Common myeloid progenitor, CD34-positive (primary cell): ENCODE measurements at regions not wholly inside any gene's neighbourhood (a gene's known extent, or its start where the extent isn't known, plus 50 kb on each side); places are given as distances from the start of the nearest gene placed in this dataset.
"Not testable (repeated sequence)": the region's sequence is repeated elsewhere in the genome, so short reads cannot be mapped to it uniquely, and the experiment has no call there.

Experiments used
- CTCF ChIA-PET: fragments of 350-600 bp; sonication (Branson Sonifier 250); formaldehyde crosslinking; loops from one replicate; lab custom pipeline; 2021; ENCODE audit warnings: antibody characterized with exemption; lab: Charles Lee
- POLR2A ChIA-PET: fragments of 350-600 bp; sonication (Branson Sonifier 250); formaldehyde crosslinking; loops from one replicate; lab custom pipeline; 2021; ENCODE audit warnings: antibody characterized with exemption; lab: Charles Lee
- DNase-seq, 3 donors: peaks; one replicate each; pipeline versions ENCODE4 v3.0.0 to v3.0.0-alpha.2; 2013
- H3K27ac ChIP-seq, 2 experiments: 1 replicate in 1 of 2; 2 replicates in 1 of 2; pipeline ENCODE4 v1.7.0; 2013; ENCODE audit warnings: inconsistent platforms in 2 of 2, low read length in 2 of 2, mild to moderate bottlenecking in 2 of 2, low read depth in 1 of 2, moderate library complexity in 1 of 2; ENCODE audit not compliant: severe bottlenecking in 2 of 2, insufficient read depth in 1 of 2, poor library complexity in 1 of 2
- H3K27me3 ChIP-seq, 5 experiments: replicated peaks in 2 of 5; 1 replicate in 3 of 5; 2 replicates in 2 of 5; pipeline versions ENCODE4 v1.6.1 to v1.7.0; 2013; ENCODE audit warnings: low read length in 4 of 5, mild to moderate bottlenecking in 2 of 5, moderate library complexity in 2 of 5, inconsistent platforms in 1 of 5; ENCODE audit not compliant: insufficient read depth in 5 of 5, control insufficient read depth in 4 of 5
- H3K36me3 ChIP-seq, 4 experiments: 1 replicate in 2 of 4; 2 replicates in 2 of 4; pipeline versions ENCODE4 v1.6.1 to v1.7.0; 2013; ENCODE audit warnings: low read length in 3 of 4, control low read depth in 1 of 4, mild to moderate bottlenecking in 1 of 4; ENCODE audit not compliant: control insufficient read depth in 4 of 4, insufficient read depth in 4 of 4
- H3K4me1 ChIP-seq, 4 experiments: 1 replicate in 3 of 4; 2 replicates in 1 of 4; pipeline versions ENCODE4 v1.6.1 to v1.7.1; 2013; ENCODE audit warnings: low read length in 3 of 4, mild to moderate bottlenecking in 3 of 4, control low read depth in 1 of 4, inconsistent platforms in 1 of 4, moderate library complexity in 1 of 4; ENCODE audit not compliant: control insufficient read depth in 4 of 4, insufficient read depth in 4 of 4; ENCODE audit errors: control extremely low read depth in 1 of 4
- H3K4me3 ChIP-seq, 7 experiments: 1 replicate in 4 of 7; 2 replicates in 3 of 7; pipeline versions ENCODE4 v1.5.1 to v1.7.0; 2013; ENCODE audit warnings: mild to moderate bottlenecking in 7 of 7, low read length in 6 of 7, moderate library complexity in 6 of 7, inconsistent platforms in 2 of 7, low read depth in 2 of 7, control low read depth in 1 of 7; ENCODE audit not compliant: insufficient read depth in 4 of 7, control insufficient read depth in 1 of 7; ENCODE audit errors: extremely low read depth in 1 of 7
- H3K9me3 ChIP-seq, 5 experiments: 1 replicate in 4 of 5; 2 replicates in 1 of 5; pipeline versions ENCODE4 v1.6.1 to v1.7.1; 2013; ENCODE audit warnings: low read length in 4 of 5, mild to moderate bottlenecking in 2 of 5, inconsistent platforms in 1 of 5, low read depth in 1 of 5, moderate library complexity in 1 of 5; ENCODE audit not compliant: control insufficient read depth in 4 of 5, insufficient read depth in 2 of 5; ENCODE audit errors: control extremely low read depth in 1 of 5
- WGBS: methylation state at CpG from one replicate; pipeline ENCODE4 v1.1.5; 2013; ENCODE audit not compliant: insufficient coverage; 5-methylcytosine and 5-hydroxymethylcytosine counted together

DNA sequence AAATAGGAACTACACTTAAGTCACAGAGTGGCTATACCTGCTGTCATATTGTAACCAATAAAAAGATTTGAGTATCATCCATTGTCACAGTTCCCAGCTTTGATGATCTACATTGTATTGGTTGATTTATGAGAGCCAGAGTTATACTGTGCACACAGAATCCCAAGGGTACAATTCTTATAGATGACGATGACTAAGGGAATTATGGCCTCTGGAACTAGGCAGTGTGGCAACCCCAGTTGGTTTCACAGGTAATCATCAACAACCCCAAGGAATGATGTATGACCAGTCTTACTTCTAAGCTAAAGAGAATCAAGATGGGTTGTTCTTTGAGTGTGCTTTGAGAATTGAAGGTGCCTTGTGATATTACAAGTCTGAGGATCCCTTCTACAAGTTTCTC is 217.3 kb downstream of the ETAA1 start:
- CTCF ChIA-PET, result no interaction called here
- POLR2A ChIA-PET, result no interaction called here
- Histone ChIP-seq H3K9me3 (no peaks in the 10 kb centered on the region), H3K27ac (no peak overlapping the region), H3K4me1 (peaks cover 4 to 15% (median 7%) of the 10 kb centered on the region in 4 experiments), H3K4me3 (no peak overlapping the region), H3K36me3 (no peaks in the 10 kb centered on the region), H3K27me3 (no peaks in the 10 kb centered on the region)
- no CpG with 5 or more reads among the region's 1 CpG for WGBS
- no peak for DNase-seq

DNA sequence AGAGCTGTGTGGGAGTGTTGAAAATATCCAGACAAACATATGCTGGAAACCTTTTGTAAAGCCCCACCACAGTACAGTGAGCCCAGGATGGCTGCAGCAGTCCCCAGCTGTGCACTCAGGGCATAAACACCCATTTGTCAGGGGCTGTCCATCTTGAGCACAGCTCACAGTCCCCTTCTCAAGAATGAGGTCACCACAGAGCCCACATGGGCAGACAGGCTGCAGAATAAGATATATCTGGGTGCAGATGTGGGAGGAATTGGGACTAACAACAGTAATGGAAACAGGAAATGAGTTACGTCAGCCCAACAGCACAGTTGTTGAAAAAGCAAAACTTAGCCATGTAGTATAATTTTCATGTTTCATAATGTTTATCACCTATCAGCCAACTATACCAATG is 219.6 kb downstream of the ETAA1 start:
- 0% methylated on average over 1 of the region's 1 CpG for WGBS
- Histone ChIP-seq H3K4me3 (no peak overlapping the region), H3K36me3 (no peaks in the 10 kb centered on the region), H3K4me1 (peaks cover 4 to 15% (median 7%) of the 10 kb centered on the region in 4 experiments), H3K9me3 (no peaks in the 10 kb centered on the region), H3K27me3 (no peaks in the 10 kb centered on the region), H3K27ac (no peak overlapping the region)
- peak; percentile 33 to 87 (median 78) for DNase-seq
- ChIA-PET POLR2A (interaction anchor here (0.5 kb wide), 1 partner anchor 61 kb away, joined by 4 read pairs; no protein-coding TSS in a partner anchor), CTCF (interaction anchor here (2.0 kb wide), 1 partner anchor 15 kb away, joined by 9 read pairs; no protein-coding TSS in a partner anchor)

DNA sequence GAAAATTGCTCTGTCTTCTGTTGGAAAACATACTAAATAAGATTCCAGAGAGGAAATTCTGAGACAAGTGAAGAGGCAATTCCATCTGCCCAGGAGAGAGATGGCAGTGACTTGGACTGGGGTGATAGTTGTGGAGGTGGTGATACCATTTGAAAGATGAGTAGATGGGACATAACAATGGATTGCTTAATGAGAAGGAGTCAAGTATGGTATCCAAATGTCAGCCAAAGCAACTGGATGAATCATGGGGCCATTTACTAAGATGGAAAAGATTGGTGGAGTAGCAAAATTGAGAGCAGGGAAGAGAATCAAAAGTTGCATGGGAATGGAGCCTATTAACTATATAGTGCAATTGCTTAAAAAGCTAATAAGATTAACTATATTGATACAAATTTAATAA is 222.1 kb downstream of the ETAA1 start:
- DNase-seq, result no peak
- POLR2A ChIA-PET, result no interaction called here
- no peak overlapping the region for H3K4me3 ChIP-seq
- CTCF ChIA-PET, result no interaction called here
- H3K36me3 ChIP-seq, result no peaks in the 10 kb centered on the region
- H3K27ac ChIP-seq, result no peak overlapping the region
- no peaks in the 10 kb centered on the region for H3K27me3 ChIP-seq
- H3K9me3 ChIP-seq, result no peaks in the 10 kb centered on the region
- peaks cover 4 to 20% (median 8%) of the 10 kb centered on the region in 4 experiments for H3K4me1 ChIP-seq

DNA sequence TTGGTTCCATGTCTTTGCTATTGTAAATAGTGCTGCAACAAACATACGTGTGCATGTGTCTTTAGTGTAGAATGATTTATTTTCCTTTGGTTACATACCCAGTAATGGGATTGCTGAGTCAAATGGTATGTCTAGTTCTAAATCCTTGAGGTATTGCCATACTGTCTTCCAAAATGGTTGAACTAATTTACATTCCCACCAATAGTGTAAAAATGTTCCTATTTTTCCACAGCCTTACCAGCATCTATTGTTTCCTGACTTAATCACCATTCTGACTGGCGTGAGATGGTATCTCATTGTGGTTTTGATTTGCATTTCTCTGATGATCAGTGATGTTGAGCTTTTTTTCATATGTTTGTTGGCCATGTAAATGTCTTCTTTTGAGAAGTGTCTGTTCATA is 226.6 kb downstream of the ETAA1 start:
- H3K4me1 ChIP-seq, H3K36me3 ChIP-seq, H3K27me3 ChIP-seq, DNase-seq, CTCF ChIA-PET, H3K9me3 ChIP-seq, H3K4me3 ChIP-seq, POLR2A ChIA-PET, H3K27ac ChIP-seq: not testable (repeated sequence)
- WGBS, result 100% methylated on average over 1 of the region's 2 CpGs

DNA sequence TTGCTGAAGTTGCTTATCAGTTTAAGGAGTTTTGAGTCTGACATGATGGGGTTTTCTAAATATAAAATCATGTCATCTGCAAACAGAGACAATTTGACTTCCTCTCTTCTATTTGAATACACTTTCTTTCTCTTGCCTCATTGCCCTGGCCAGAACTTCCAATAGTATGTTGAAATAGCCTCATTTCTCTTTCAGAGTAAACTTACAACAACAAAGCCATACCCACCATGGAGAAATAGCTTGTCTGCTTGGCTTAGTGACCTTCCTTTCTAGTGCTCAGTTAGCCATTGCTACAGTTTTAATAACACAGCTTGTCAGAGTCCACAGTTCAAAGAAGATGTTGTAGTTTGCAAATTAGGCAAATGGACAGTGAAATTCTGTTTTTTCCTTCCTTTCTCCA is 228.0 kb downstream of the ETAA1 start:
- no peak for DNase-seq
- Histone ChIP-seq H3K4me3 (no peak overlapping the region), H3K9me3 (no peaks in the 10 kb centered on the region), H3K27ac (no peak overlapping the region), H3K4me1 (peaks cover 0 to 9% (median 1%) of the 10 kb centered on the region in 4 experiments), H3K27me3 (no peaks in the 10 kb centered on the region), H3K36me3 (no peaks in the 10 kb centered on the region)
- POLR2A ChIA-PET, result no interaction called here
- CTCF ChIA-PET, result no interaction called here

DNA sequence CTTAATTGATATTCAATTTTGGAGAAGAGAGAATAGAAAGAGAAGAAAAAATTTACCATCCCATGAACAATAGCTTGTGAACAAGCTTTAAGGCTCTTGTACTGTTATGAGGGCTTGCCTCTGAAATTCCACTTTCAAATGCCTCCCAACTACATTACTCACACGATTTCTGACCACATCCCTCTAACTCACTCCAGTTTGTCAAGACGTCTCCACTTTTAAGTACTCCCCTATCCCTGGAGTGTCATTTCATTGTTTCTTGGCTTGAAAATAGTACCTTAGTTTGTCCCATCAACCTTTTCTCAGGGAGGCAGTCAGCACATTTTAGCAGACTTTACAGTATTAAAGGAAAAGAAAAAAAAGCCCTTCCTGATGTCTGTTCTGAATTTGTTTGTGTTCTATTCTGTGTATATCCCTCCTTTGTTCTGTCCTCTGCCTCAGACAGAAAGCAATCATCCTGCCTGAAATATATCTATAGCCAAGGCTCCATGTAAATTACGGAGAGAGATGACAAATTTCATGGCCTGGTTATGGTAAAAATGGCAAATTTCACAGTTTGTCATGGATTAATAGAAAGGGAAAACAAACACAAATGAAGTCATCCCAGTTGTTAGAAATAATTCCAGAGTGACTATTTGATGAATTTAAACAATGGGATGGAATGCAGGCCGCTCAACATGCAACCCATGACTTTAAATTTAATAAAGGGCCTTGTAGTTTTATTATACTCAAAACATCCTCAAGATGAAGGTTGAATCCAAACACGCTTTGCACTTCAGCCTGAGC is 228.8 kb downstream of the ETAA1 start:
- H3K4me1 ChIP-seq, result peaks cover 0 to 16% (median 4%) of the 10 kb centered on the region in 4 experiments
- H3K27me3 ChIP-seq, result no peaks in the 10 kb centered on the region
- POLR2A ChIA-PET, result no interaction called here
- no peak overlapping the region for H3K4me3 ChIP-seq
- H3K36me3 ChIP-seq, result no peaks in the 10 kb centered on the region
- H3K27ac ChIP-seq, result no peak overlapping the region
- CTCF ChIA-PET, result no interaction called here
- no peaks in the 10 kb centered on the region for H3K9me3 ChIP-seq
- WGBS, result 100% methylated on average over 1 of the region's 5 CpGs
- no peak for DNase-seq

DNA sequence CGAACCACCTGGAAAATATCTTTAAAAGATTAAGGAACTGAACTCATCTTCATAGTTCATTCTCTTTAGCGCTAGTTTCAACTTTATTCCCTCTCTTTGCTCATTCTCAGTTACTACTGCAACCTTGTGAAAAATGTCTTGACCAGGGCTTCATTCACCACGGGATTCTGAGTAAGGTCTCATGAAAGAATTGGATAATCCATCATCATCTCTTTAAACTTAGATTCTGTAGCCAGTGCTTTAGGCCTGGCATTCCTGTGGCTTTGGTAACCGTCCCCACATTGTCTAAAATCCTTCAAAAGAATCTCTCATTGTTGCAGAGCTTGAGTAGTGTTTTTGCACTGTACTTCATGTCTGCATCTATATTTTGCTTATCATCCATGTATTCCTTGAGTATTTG is 229.5 kb downstream of the ETAA1 start:
- Histone ChIP-seq H3K4me3 (no peak overlapping the region), H3K4me1 (peaks cover 2 to 24% (median 5%) of the 10 kb centered on the region in 4 experiments), H3K27me3 (no peaks in the 10 kb centered on the region), H3K9me3 (no peaks in the 10 kb centered on the region), H3K36me3 (no peaks in the 10 kb centered on the region), H3K27ac (no peak overlapping the region)
- ChIA-PET POLR2A (no interaction called here), CTCF (no interaction called here)
- 91% methylated on average over 3 of the region's 4 CpGs for WGBS
- no peak for DNase-seq
